NB4 (cell line): ENCODE measurements at regions not wholly inside any gene's neighbourhood (a gene's known extent, or its start where the extent isn't known, plus 50 kb on each side); places are given as distances from the start of the nearest gene placed in this dataset.
"Not testable (repeated sequence)": the region's sequence is repeated elsewhere in the genome, so short reads cannot be mapped to it uniquely, and the experiment has no call there.

ENCODE experiments used
- DNase-seq: peaks from one replicate; pipeline ENCODE4 v3.0.0; 2010; ENCODE audit warnings: low read depth
- H3K4me3 ChIP-seq: one replicate; pipeline ENCODE4 v1.5.1; 2011; ENCODE audit warnings: mild to moderate bottlenecking, low read depth, low read length, moderate library complexity
- CTCF ChIP-seq: IDR thresholded peaks from one replicate; pipeline ENCODE4 v1.5.1; 2012; ENCODE audit warnings: low read depth, low read length
- MAX ChIP-seq: IDR thresholded peaks from 2 replicates; pipeline ENCODE4 v1.6.1; 2011; ENCODE audit warnings: low read depth, low read length
- MYC ChIP-seq: IDR thresholded peaks from 2 replicates; pipeline ENCODE4 v1.6.1; 2011; ENCODE audit warnings: low read depth, low read length
- POLR2A ChIP-seq: IDR thresholded peaks from 2 replicates; pipeline ENCODE4 v1.6.1; 2011; ENCODE audit warnings: mild to moderate bottlenecking; ENCODE audit not compliant: insufficient read length; ENCODE audit errors: extremely low read depth

- no peak for DNase-seq
- TF ChIP-seq CTCF (no peak), MYC (no peak), POLR2A (no peak), MAX (no peak)
- H3K4me3 ChIP-seq: no peak overlapping the region
These were observed 148.4 kb upstream of the EYA4 start for GRCh38 chr6:133092771-133093170.

GRCh38 chr6:133093211-133093610, 147.9 kb upstream of the EYA4 start:
- DNase-seq, H3K4me3 ChIP-seq: not testable (repeated sequence)

GRCh38 chr6:133093956-133094355, 147.2 kb upstream of the EYA4 start:
- no peak overlapping the region for H3K4me3 ChIP-seq
- no peak for DNase-seq
- TF ChIP-seq MAX (no peak), CTCF (no peak), MYC (no peak), POLR2A (no peak)

- no peak for TF ChIP-seq POLR2A
- no peak for TF ChIP-seq CTCF
- no peak for TF ChIP-seq MYC
- TF ChIP-seq MAX: no peak
- no peak overlapping the region for H3K4me3 ChIP-seq
These were observed 143.9 kb upstream of the EYA4 start for GRCh38 chr6:133097208-133097607.

GRCh38 chr6:133099573-133099972, 141.6 kb upstream of the EYA4 start:
- no peak overlapping the region for H3K4me3 ChIP-seq
- no peak for TF ChIP-seq MAX
- TF ChIP-seq POLR2A: no peak
- no peak for TF ChIP-seq CTCF
- no peak for TF ChIP-seq MYC
- DNase-seq: no peak

More at GRCh38 chr6:133097208-133097607, 143.9 kb upstream of the EYA4 start:
- no peak for DNase-seq

- no peak for TF ChIP-seq MYC
- TF ChIP-seq CTCF: no peak
- no peak for TF ChIP-seq POLR2A
- TF ChIP-seq MAX: no peak
- H3K4me3 ChIP-seq: no peak overlapping the region
- DNase-seq: no peak
These were observed 140.3 kb upstream of the EYA4 start for GRCh38 chr6:133100865-133101264.
